Panc1 (cell line): ENCODE measurements at regions not wholly inside any gene's neighbourhood (a gene's known extent, or its start where the extent isn't known, plus 50 kb on each side); places are given as distances from the start of the nearest gene placed in this dataset.

Experiments used
- ATAC-seq: fragments of 200-7000 bp; cut with Tn5 transposase; 2 replicates; pipeline ENCODE4 v1.9.1; 2020; ENCODE audit warnings: mild to moderate bottlenecking, moderate library complexity
- BruUV-seq: library from RNA; stranded (reverse); fragments of 400-500 nt; replicated peaks from 2 replicates; lab custom pipeline; 2021; lab: Mats Ljungman, UMichigan
- CTCF ChIA-PET: fragments of 300-600 bp; sonication (Branson Sonifier 250); formaldehyde crosslinking; loops from one replicate; lab custom pipeline; 2022; ENCODE audit warnings: antibody characterized with exemption; lab: Charles Lee
- POLR2A ChIA-PET: fragments of 300-600 bp; sonication (Branson Sonifier 250); formaldehyde crosslinking; loops from one replicate; lab custom pipeline; 2022; ENCODE audit warnings: antibody characterized with exemption; lab: Charles Lee
- DNase-seq: peaks from one replicate; pipeline ENCODE4 v3.0.0-alpha.2; 2010; ENCODE audit warnings: low read depth, low spot score
- H3K27ac ChIP-seq: 2 replicates; pipeline ENCODE4 v1.5.1; 2011; ENCODE audit warnings: mild to moderate bottlenecking, low read length, inconsistent platforms
- H3K27me3 ChIP-seq: fragments of 200-500 bp; sonication (Bioruptor generic); 2 replicates; pipeline ENCODE4 v1.6.0; 2014; ENCODE audit warnings: low read length, inconsistent platforms; ENCODE audit not compliant: control insufficient read depth, insufficient read depth
- H3K36me3 ChIP-seq: fragments of 200-500 bp; sonication (Bioruptor generic); 2 replicates; pipeline ENCODE4 v1.5.1; 2014; ENCODE audit warnings: inconsistent platforms, mild to moderate bottlenecking, low read length, moderate library complexity; ENCODE audit not compliant: control insufficient read depth, insufficient read depth
- H3K4me1 ChIP-seq: 2 replicates; pipeline ENCODE4 v1.5.1; 2011; ENCODE audit warnings: inconsistent platforms, mild to moderate bottlenecking, low read length, moderate library complexity; ENCODE audit not compliant: control insufficient read depth, insufficient read depth
- H3K4me3 ChIP-seq, 2 experiments: 2 replicates each; pipeline ENCODE4 v1.5.1; 2011 to 2012; ENCODE audit warnings: low read depth in 2 of 2, low read length in 2 of 2, mild to moderate bottlenecking in 2 of 2, inconsistent platforms in 1 of 2, moderate library complexity in 1 of 2
- H3K9me3 ChIP-seq: fragments of 200-500 bp; sonication (Bioruptor generic); 2 replicates; pipeline ENCODE4 v1.5.1; 2014; ENCODE audit warnings: low read depth, mild to moderate bottlenecking, inconsistent platforms, low read length, moderate library complexity; ENCODE audit not compliant: control insufficient read depth, insufficient read depth
- POLR2AphosphoS5 ChIP-seq: IDR thresholded peaks from 2 replicates; pipeline ENCODE4 v1.6.1; 2012; ENCODE audit warnings: mild to moderate bottlenecking, low read depth, low read length, moderate library complexity
- SIN3A ChIP-seq: IDR thresholded peaks from 2 replicates; pipeline ENCODE4 v1.6.1; 2012; ENCODE audit warnings: low read depth, mild to moderate bottlenecking, low read length, moderate library complexity, borderline replicate concordance; ENCODE audit not compliant: insufficient read depth
- TCF7L2 ChIP-seq: IDR thresholded peaks from 2 replicates; pipeline ENCODE4 v1.6.1; 2011; ENCODE audit warnings: mild to moderate bottlenecking, low read depth, low read length, inconsistent platforms
- in situ Hi-C: cut with HindIII; loops from 2 replicates; pipeline ENCODE4 v1.10.0; 2016; ENCODE audit warnings: low sequenced_read_pairs, low pct_unique_long_range_greater_than_20kb
- intact Hi-C: fragments of 100-400 bp; cut with micrococcal nuclease; formaldehyde crosslinking; loops from one replicate; pipeline ENCODE4 v1.10.0; 2022; ENCODE audit not compliant: unreplicated experiment
- TF ChIP-seq, protein P1 (sequence below), 2 experiments: IDR thresholded peaks; 2 replicates each; pipeline ENCODE4 v1.6.1; 2011 to 2012; ENCODE audit warnings: low read depth in 2 of 2, control low read depth in 1 of 2, low read length in 1 of 2, mild to moderate bottlenecking in 1 of 2, moderate library complexity in 1 of 2; ENCODE audit not compliant: insufficient read depth in 1 of 2
- TF ChIP-seq, protein P2 (sequence below): fragments of 450-650 bp; IDR thresholded peaks from 2 replicates; pipeline ENCODE4 v1.5.1; 2017; ENCODE audit warnings: mild to moderate bottlenecking

DNA sequence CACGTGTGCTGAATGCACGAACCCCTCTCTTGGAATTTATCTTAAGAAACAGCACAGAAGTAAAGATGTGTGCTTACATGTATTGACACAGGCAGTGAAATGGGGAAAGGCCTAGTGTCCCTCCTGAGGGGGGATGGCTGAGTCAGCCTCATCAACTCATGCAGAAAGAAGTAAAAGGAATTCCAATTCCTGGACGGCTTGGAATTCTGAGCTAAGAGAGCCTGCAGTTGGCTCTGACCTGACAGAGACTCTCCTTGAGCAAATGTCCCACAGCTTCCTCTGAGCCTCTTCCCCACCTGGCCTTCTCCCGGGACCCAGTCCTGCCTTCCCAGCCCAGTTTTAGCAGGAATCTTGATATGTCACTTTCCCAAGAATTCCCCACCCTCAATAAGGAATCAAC, 542.4 kb upstream of the ADARB2 start:
- H3K27ac ChIP-seq: no peak overlapping the region
- no TSS peak for BruUV-seq
- CTCF ChIA-PET: no interaction called here
- no peak for DNase-seq
- no peaks in the 10 kb centered on the region for H3K36me3 ChIP-seq
- intact Hi-C loops: no loop called here
- no peaks in the 10 kb centered on the region for H3K4me1 ChIP-seq
- no peaks in the 10 kb centered on the region for H3K27me3 ChIP-seq
- ATAC-seq: no peak
- POLR2A ChIA-PET: no interaction called here
- no peaks in the 10 kb centered on the region for H3K9me3 ChIP-seq
- no peak overlapping the region for H3K4me3 ChIP-seq
- TF ChIP-seq, protein P1, sequence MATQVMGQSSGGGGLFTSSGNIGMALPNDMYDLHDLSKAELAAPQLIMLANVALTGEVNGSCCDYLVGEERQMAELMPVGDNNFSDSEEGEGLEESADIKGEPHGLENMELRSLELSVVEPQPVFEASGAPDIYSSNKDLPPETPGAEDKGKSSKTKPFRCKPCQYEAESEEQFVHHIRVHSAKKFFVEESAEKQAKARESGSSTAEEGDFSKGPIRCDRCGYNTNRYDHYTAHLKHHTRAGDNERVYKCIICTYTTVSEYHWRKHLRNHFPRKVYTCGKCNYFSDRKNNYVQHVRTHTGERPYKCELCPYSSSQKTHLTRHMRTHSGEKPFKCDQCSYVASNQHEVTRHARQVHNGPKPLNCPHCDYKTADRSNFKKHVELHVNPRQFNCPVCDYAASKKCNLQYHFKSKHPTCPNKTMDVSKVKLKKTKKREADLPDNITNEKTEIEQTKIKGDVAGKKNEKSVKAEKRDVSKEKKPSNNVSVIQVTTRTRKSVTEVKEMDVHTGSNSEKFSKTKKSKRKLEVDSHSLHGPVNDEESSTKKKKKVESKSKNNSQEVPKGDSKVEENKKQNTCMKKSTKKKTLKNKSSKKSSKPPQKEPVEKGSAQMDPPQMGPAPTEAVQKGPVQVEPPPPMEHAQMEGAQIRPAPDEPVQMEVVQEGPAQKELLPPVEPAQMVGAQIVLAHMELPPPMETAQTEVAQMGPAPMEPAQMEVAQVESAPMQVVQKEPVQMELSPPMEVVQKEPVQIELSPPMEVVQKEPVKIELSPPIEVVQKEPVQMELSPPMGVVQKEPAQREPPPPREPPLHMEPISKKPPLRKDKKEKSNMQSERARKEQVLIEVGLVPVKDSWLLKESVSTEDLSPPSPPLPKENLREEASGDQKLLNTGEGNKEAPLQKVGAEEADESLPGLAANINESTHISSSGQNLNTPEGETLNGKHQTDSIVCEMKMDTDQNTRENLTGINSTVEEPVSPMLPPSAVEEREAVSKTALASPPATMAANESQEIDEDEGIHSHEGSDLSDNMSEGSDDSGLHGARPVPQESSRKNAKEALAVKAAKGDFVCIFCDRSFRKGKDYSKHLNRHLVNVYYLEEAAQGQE (IDR thresholded peaks at IDR 0.05; ENCODE audit: insufficient read depth in 1 of 2, low read depth in 2 of 2, low read length in 1 of 2): no peak
- TF ChIP-seq TCF7L2: no peak
- no peak for TF ChIP-seq SIN3A
- no peak for TF ChIP-seq POLR2AphosphoS5
- TF ChIP-seq, protein P2, sequence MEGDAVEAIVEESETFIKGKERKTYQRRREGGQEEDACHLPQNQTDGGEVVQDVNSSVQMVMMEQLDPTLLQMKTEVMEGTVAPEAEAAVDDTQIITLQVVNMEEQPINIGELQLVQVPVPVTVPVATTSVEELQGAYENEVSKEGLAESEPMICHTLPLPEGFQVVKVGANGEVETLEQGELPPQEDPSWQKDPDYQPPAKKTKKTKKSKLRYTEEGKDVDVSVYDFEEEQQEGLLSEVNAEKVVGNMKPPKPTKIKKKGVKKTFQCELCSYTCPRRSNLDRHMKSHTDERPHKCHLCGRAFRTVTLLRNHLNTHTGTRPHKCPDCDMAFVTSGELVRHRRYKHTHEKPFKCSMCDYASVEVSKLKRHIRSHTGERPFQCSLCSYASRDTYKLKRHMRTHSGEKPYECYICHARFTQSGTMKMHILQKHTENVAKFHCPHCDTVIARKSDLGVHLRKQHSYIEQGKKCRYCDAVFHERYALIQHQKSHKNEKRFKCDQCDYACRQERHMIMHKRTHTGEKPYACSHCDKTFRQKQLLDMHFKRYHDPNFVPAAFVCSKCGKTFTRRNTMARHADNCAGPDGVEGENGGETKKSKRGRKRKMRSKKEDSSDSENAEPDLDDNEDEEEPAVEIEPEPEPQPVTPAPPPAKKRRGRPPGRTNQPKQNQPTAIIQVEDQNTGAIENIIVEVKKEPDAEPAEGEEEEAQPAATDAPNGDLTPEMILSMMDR: no peak
- in situ Hi-C loops: no loop called here

GRCh38 chr10:2278363-2278762, 541.0 kb upstream of the ADARB2 start:
- TF ChIP-seq POLR2AphosphoS5 (no peak), SIN3A (no peak), TCF7L2 (no peak)
- TF ChIP-seq, protein P1 (IDR thresholded peaks at IDR 0.05; ENCODE audit: insufficient read depth in 1 of 2, low read depth in 2 of 2, low read length in 1 of 2): no peak
- TF ChIP-seq, protein P2: no peak
- H3K9me3 ChIP-seq: no peaks in the 10 kb centered on the region; the same call in 1 of the 2 replicates
- no TSS peak for BruUV-seq

More at GRCh38 chr10:2278363-2278762, 541.0 kb upstream of the ADARB2 start:
- Histone ChIP-seq H3K27me3 (no peaks in the 10 kb centered on the region), H3K4me1 (no peaks in the 10 kb centered on the region), H3K36me3 (no peaks in the 10 kb centered on the region), H3K4me3 (no peak overlapping the region), H3K27ac (no peak overlapping the region)
- DNase-seq (no peak), ATAC-seq (no peak)
- in situ Hi-C loops: no loop called here
- intact Hi-C loops: no loop called here
- ChIA-PET CTCF (no interaction called here), POLR2A (no interaction called here)
